ENCODE measurements at regions not wholly inside any gene's neighbourhood (a gene's known extent, or its start where the extent isn't known, plus 50 kb on each side); places are given as distances from the start of the nearest gene placed in this dataset.

DNA sequence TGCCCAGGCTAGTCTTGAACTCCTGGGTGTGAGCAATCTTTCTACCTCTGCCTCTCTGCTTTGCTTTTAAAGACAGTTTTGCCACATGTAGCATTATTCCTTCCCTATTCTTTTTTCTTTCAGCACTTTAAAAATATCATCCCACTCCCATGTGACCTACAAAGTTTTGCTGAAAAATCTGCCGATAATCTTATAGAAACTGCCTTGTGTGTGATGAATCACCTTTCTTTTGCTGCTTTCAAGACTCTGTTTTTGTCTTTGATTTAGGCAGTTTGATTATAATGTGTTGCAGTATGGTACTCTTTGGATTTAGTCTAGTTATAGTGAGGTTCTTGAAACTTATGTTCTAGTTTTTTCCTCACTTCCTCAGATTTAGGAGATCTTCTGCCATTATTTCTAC, 142.0 kb upstream of the KIF2B start:
- no peak overlapping the region for H3K4ac ChIP-seq (ENCODE audit: low read depth, low read length)
- no peak overlapping the region for H2BK5ac ChIP-seq (ENCODE audit: low read depth, low read length, poor library complexity, severe bottlenecking)
- H4K20me1 ChIP-seq (ENCODE audit: insufficient read depth, low read length): no peaks in the 10 kb centered on the region
- no peaks in the 10 kb centered on the region for H3K4me1 ChIP-seq (ENCODE audit: control insufficient read depth, insufficient read depth, low read length)
- no peak overlapping the region for H3K4me3 ChIP-seq (ENCODE audit: insufficient read depth, low read depth, low read length)
- no peaks in the 10 kb centered on the region for H3K79me1 ChIP-seq (ENCODE audit: low read depth in 1 of 2, low read length in 2 of 2)
- DNase-seq (no peak), ATAC-seq (ENCODE audit: low read depth) (no peak)
- H3K14ac ChIP-seq (replicated peaks; ENCODE audit: low read depth, low read length): no peak overlapping the region
- dilution Hi-C loops (cut with HindIII; ENCODE audit: low sequenced_read_pairs, unreplicated experiment): no loop called here
- H3K27me3 ChIP-seq (ENCODE audit: control insufficient read depth, insufficient read depth, low read length): no peaks in the 10 kb centered on the region
- no peak overlapping the region for H2AFZ ChIP-seq (replicated peaks; ENCODE audit: low read length, poor library complexity)
- no peak overlapping the region for H4K91ac ChIP-seq (ENCODE audit: insufficient read depth, low read depth, low read length)
- H2BK20ac ChIP-seq (ENCODE audit: low read depth, low read length): no peak overlapping the region
- no TSS peak for BruUV-seq (replicated peaks)
- H3K36me3 ChIP-seq (ENCODE audit: control insufficient read depth, insufficient read depth, low read length): no peaks in the 10 kb centered on the region
- H3K9me1 ChIP-seq (ENCODE audit: insufficient read depth, low read length): no peaks in the 10 kb centered on the region
- H3K9me3 ChIP-seq (ENCODE audit: control insufficient read depth, insufficient read depth, low read length): no peaks in the 10 kb centered on the region
- ChIA-PET POLR2A (ENCODE audit: unreplicated experiment) (no interaction called here), CTCF (no interaction called here)
- no peak overlapping the region for H3K4me2 ChIP-seq (ENCODE audit: low read depth, low read length)
- no peak overlapping the region for H3K18ac ChIP-seq (ENCODE audit: low read depth, low read length)
- no peak overlapping the region for H2AK5ac ChIP-seq (ENCODE audit: low read depth, low read length)
- no peak overlapping the region for H3K23ac ChIP-seq (ENCODE audit: low read depth, low read length)
- intact Hi-C loops (cut with micrococcal nuclease): no loop called here
- H4K5ac ChIP-seq (ENCODE audit: low read depth, low read length): no peak overlapping the region
- no peak overlapping the region for H4K8ac ChIP-seq (ENCODE audit: low read depth in 2 of 2, low read length in 2 of 2)
- H3K27ac ChIP-seq (ENCODE audit: insufficient read depth, low read length): no peak overlapping the region
- no peak overlapping the region for H3K9ac ChIP-seq (ENCODE audit: low read depth, low read length)
- no peak overlapping the region for H2AK9ac ChIP-seq (replicated peaks; ENCODE audit: low read depth, low read length, poor library complexity)
- no peak overlapping the region for H2BK15ac ChIP-seq (ENCODE audit: low read depth, low read length)
- TF ChIP-seq NFE2L2 (IDR thresholded peaks at IDR 0.05; ENCODE audit: low read depth, low read length) (no peak), CEBPB (IDR thresholded peaks at IDR 0.05; ENCODE audit: low read depth, low read length) (no peak)
- in situ Hi-C loops (cut with MboI; ENCODE audit: low sequenced_read_pairs): no loop called here
- no peak overlapping the region for H2BK120ac ChIP-seq (ENCODE audit: low read depth, low read length)
- H3K56ac ChIP-seq (ENCODE audit: extremely low read depth, insufficient read depth, low read length): no peak overlapping the region
- no CpG with 5 or more reads among the region's 1 CpG for WGBS, 2 experiments (ENCODE audit: extremely low coverage in 2 of 2, insufficient read length in 1 of 2)

Data from IMR-90 (cell line).